ENCODE measurements at regions not wholly inside any gene's neighbourhood (a gene's known extent, or its start where the extent isn't known, plus 50 kb on each side); places are given as distances from the start of the nearest gene placed in this dataset.

- no peak for DNase-seq (ENCODE audit: low read depth in 2 of 2)
Measured at GRCh38 chr13:47519626-47520025, 481.4 kb downstream of the SUCLA2 start.

DNA sequence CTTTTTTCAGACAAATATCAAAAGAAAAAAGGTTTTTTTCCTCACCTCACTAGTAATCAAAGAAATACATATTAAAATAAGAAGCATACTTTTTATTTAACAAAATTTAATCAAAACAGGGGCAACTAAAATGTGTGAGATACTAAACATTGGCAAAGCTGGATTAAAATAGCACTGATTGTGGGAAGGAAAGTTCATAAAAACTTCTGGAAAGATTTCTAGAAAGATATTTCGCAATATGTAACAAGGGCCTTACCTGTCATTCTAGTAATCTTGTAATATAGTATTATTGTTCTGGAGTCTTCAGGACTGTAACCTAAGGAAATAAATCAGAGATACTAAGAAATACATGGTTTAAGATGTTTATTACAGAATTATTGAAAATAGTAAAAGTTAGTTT lies 482.5 kb downstream of the SUCLA2 start:
- DNase-seq (ENCODE audit: low read depth in 2 of 2): no peak

DNA sequence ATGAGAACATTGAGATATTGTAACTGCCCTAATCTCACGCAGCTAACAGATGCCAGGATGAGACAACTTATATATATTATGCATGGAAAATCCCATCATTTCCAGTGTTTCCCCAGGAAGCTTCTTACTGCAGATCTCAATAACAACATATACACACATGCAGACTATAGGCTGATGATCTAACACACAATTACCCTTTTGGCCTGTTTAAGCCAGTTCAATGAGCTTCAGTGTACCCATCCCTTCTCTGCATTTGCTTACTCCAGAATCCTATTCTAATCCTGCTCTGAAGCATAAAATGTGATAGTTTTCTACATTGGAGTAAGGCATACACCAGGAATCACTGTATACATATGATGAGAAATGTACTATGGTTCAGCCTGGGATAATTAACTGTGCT lies 489.4 kb downstream of the SUCLA2 start:
- no peak for DNase-seq (ENCODE audit: low read depth in 2 of 2)

DNA sequence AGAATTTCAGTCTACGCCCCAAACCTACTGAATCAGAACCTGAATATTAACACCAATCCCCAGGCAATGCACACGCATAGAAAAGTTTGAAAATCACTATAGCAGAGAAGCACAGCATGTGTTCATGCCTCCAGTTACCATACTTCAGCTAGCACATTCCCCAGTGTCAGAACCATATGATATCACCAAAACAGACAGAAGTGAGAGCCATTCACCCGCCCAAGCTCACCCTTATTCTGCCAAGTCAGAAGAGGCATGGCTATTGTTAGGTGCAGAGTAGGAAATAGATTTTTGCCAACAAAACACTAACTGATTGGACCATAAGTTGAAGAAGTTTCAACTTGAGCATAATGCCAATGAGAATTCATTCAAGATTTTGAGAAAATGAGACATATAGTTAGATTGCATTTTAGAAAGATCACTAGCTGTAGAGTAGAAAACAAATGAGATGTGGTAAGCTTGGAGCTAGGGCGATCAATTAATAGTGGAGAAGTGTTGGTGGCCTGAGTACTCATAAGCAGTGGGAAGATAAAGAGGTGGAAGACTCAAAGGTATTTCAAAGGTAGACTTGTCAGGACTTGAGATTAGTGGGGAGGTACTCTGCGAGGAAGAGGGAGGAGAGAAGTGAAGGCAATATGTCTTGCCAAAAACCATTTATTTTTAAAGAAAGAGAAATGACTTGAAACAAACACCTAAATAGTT lies 492.4 kb downstream of the SUCLA2 start:
- no peak for DNase-seq (ENCODE audit: low read depth in 2 of 2)

- DNase-seq (ENCODE audit: low read depth in 2 of 2): no peak
Measured at GRCh38 chr13:47503475-47503874, 497.6 kb downstream of the SUCLA2 start.

- no peak for DNase-seq (ENCODE audit: low read depth in 2 of 2)
Measured at GRCh38 chr13:47502166-47502565, 498.9 kb downstream of the SUCLA2 start.

DNA sequence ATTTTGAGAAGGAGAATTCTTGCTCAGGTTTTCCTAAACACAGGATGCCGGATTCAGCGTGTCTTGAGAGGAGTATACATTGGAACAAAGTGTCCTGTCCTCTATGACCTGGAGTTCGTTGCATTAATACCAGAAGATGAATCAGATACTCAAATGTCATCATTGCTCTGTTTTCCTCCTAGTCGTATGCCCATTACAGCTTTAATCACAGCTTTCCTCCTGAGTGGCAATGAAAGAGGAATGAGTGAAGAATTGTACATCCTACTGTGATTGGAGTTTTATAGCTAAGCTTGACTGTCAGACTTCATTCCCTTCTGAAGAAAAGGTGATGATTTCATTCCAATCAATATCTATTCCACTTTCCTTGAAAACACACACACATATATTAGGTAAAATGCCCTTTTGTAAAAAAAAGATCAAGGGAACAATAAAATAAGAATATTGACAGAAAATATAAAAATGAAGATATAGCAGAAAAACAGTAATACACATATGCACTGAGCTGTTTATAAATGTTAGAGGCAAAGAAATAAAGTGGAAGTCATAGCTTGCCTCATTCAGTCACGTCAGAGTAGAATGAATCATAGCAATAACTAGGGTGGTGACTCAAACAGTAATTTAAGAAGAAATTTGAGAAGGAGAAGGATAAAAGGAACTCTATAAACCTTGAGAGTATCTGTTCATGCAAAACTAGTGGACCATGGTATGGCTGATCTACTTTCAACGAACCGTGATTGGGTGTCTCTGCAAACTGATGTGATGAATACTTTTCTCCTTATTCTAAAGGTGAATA lies 501.5 kb downstream of the SUCLA2 start:
- no peak for DNase-seq (ENCODE audit: low read depth in 2 of 2)

DNA sequence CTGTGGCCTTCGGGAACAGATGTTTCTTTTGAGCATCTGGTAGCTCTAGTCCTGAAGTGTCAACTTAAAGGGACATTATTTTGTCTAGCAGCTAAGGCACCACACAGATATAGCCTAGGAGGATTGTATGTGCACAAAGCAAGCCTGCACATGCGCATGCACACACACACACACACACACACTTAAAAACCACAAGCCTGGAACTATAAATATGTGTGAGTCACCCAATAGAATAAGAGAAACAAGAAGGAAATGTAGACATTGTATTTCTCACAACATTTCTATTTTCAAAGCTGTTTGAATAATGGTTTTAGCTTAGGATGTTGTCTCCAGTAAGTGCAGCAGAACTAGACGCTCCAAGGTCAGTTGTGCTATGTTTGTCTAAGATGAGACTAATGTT lies 516.5 kb downstream of the SUCLA2 start:
- DNase-seq (ENCODE audit: low read depth in 2 of 2): no peak

GRCh38 chr13:47481536-47481935 lies 519.5 kb downstream of the SUCLA2 start:
- no peak for DNase-seq (ENCODE audit: low read depth in 2 of 2)

DNA sequence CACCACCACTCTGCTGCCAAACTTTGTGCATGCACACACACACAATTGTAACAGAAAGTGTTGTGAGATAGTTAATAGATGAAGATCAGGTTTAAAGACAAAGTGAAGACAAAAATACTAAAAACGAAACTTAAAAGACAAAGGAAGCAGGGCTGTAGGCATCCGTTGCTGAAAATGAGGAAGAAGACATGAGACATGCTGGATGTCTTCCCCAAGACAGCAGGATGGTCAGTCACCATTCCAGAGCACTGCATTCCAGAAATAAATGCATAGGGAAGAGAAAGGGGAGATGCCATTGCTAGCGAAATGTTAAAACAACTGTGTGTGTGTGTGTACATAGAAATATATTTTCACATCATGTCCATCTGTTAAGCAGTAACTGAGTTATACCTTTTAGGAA lies 520.1 kb downstream of the SUCLA2 start:
- DNase-seq (ENCODE audit: low read depth in 2 of 2): no peak

DNA sequence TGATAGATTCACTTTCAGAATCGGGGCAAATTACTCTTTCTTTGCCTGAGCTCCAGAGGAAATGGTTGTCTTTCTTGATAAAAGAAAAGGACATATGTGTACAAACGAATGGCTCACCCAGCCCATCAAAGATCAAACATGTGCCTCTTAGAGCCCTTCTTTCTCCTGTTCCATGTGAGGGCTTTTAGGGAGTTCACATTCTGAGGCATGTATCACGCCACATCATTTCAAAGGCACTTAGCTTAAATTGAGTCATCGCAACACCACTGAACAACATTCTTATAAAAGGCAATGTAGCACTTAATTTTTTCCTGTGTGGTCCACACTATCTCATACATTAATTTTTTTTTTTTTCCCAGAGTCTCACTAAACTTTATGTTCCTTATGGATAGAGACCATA lies 521.0 kb downstream of the SUCLA2 start:
- DNase-seq (ENCODE audit: low read depth in 2 of 2): no peak

- DNase-seq (ENCODE audit: low read depth in 2 of 2): no peak
Measured at GRCh38 chr13:47478985-47479384, 522.1 kb downstream of the SUCLA2 start.

GRCh38 chr13:47475441-47475948 lies 525.6 kb downstream of the SUCLA2 start:
- no peak for DNase-seq (ENCODE audit: low read depth in 2 of 2)

DNA sequence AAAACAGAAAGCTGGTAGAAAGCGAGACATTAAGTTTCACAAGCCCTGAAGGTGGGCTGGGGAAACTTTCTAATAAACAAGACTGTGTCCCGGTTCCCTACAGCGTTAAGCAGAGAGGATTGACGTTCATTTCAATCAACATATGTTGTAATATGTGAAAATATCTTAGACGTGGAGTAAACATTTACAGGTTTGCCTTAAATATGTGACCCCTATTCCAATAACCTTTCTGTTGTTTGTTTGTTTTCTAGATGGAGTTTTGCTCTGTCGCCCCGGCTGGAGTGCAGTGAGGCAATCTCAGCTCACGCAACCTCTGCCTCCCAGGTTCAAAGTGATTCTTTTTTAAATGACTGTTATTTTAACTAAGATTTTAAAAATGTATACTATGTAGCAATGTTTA lies 526.2 kb downstream of the SUCLA2 start:
- no peak for DNase-seq (ENCODE audit: low read depth in 2 of 2)

DNA sequence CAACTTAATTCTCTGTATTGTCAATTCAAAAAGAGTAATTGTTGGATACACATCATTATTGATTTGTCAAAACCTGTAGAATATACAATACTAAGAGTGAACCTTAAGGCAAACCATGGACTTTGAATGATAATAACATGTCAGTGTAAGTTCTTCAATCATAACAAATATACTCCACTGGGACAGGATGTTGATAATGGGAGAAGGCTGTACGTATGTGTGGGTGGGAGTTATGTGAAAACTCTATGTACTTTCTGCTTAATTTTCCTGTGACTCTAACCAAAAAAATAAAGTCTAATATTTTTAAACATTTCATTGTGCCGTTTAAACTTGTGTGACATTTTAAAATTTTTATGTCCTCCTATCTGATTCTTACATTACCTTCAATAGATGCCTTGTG lies 526.7 kb downstream of the SUCLA2 start:
- DNase-seq (ENCODE audit: low read depth in 2 of 2): no peak

DNA sequence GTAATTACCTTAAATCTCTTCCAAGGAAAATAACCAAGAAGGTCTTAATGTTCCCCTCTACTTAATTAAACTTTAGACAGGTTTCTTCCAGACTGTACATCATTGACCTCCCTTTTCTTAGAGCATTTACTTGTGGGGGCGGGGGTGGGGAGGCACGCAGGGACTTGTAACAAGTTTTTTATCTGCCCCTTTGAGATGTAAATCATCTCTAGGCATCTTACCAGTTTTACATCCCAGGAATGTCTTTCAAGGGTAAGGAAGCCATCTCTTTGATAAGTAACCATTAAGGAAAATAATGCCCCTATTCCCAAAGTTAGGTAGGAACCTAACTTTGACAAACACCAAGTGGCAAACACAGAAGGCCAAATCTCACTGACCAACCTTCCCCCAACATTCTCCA lies 528.6 kb downstream of the SUCLA2 start:
- DNase-seq (ENCODE audit: low read depth in 2 of 2): no peak

- DNase-seq (ENCODE audit: low read depth in 2 of 2): no peak
Measured at GRCh38 chr13:47463726-47464125, 537.3 kb downstream of the SUCLA2 start.

- DNase-seq (ENCODE audit: low read depth in 2 of 2): no peak
Measured at GRCh38 chr13:47463002-47463401, 538.1 kb downstream of the SUCLA2 start.

DNA sequence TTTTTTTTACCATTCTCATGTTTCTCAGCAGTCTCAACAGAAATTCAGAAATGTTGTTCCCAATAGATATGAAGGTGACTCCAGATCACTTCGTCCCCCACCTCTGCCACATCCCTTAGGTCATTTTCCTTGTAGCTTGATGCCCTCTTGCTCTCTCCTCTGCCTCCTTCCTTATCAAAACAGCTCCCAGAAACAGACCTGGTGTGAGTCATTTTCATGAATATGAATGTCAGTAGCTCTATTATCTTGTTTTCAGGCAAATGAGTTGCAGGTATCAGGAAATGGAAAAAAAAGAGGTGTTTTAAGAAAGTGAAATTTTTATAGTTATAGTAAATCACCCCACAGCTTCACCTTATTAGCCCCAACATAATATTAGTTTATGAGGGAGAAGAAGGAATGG lies 539.3 kb downstream of the SUCLA2 start:
- DNase-seq (ENCODE audit: low read depth in 2 of 2): no peak

DNA sequence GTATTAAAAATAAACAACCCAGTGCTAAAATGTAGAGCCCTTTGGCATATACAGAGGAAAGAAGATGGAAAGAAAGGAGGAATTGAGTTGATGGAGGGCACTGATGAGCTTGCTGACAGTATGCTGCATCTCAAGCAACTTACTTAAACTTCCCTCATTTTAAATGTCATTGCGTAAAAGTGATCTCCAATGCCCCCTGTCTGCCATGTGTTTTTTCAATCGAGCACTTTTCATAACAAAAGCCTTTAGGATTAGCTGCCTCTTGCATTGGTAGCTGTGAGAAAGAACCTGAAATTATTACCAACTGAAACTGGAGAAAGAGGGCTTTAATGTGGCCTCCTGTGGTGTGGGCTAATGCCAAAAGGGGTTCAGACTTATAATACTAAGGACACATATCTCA lies 541.6 kb downstream of the SUCLA2 start:
- DNase-seq (ENCODE audit: low read depth in 2 of 2): no peak

- DNase-seq (ENCODE audit: low read depth in 2 of 2): no peak
Measured at GRCh38 chr13:47457626-47458025, 543.4 kb downstream of the SUCLA2 start.

DNA sequence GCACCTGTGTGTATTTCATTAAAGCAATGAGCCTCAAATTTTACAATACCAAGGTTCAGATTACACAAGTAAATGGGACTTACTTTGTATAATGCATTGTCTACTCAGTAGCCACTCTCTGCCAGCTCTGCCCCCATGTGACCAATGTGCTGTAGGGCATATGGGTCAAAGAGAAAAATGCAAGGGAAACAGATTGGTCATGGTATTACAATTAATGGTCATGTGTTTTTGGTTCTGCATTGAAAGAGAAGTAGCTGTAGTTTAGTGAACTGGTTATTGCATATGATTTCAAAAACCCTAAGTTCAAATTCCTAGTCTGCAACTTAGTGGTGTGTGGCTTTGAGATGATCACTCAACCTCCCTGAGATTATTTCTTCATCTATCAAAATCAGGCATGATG lies 545.4 kb downstream of the SUCLA2 start:
- no peak for DNase-seq (ENCODE audit: low read depth in 2 of 2)

DNA sequence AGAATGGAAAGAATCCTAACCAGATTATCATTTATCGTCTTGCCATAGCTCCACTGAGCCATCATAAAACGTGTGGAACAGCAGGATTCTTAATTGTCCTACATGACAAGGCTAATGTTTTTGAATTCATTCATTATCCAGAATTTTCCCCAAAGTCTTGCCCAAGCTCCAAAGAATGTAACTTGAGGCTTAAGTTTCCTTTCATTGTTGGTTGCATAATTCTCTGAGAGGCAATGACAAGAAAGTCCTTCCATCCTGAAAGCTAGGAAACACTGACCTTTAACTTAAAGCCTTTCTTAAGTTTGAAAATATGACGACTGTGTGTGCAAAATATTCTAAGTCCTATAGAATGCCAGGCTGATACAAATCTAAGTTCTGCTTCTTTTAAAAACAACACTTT lies 546.1 kb downstream of the SUCLA2 start:
- no peak for DNase-seq (ENCODE audit: low read depth in 2 of 2)

All from dermis microvascular lymphatic vessel endothelial cell (primary cell).